ENCODE measurements at regions not wholly inside any gene's neighbourhood (a gene's known extent, or its start where the extent isn't known, plus 50 kb on each side); places are given as distances from the start of the nearest gene placed in this dataset.

DNA sequence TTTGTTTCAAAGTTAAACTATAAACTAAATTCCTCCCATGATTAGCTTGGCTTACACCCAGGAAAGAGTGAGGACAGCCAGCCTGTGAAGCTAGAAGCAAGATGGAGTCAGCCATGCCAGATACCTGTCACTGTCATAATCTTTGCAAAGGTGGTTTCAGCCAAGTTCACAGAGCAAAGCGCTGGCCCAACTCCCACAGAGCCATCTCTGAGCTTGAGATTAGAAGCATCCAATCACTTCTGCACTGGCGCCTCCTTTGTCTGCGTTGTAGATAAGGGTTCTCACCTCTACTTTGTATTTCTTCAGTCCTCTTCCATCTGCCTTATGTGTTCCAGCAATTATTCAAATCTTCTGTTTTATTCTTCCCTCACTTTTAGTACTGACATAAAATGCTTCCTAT is 119.4 kb upstream of the ACO1 start:
- Histone ChIP-seq H2AFZ (ENCODE audit: low read length) (no peak overlapping the region), H3K4me2 (ENCODE audit: low read length) (no peak overlapping the region), H3K27ac (ENCODE audit: low read depth, low read length, poor library complexity, severe bottlenecking) (no peak overlapping the region)

DNA sequence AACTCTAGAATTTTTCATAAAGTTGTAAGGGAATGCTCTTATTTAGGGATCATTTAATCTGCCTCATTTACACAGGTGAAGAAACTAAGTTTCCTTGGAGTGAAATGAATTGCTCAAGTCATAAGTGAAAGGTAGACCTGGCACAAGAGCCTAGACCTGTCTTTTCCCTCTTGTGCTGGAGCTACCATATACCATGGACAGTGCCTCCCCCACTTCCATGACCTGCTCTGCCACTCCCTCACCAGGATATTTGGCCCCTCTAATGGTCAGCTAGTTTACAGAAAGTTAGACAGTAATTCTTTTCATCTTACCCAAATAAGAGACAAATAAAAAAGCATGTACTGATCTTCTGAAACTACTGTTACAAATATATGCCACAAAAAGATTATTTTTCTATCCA is 105.5 kb upstream of the ACO1 start:
- TF ChIP-seq, protein P1, sequence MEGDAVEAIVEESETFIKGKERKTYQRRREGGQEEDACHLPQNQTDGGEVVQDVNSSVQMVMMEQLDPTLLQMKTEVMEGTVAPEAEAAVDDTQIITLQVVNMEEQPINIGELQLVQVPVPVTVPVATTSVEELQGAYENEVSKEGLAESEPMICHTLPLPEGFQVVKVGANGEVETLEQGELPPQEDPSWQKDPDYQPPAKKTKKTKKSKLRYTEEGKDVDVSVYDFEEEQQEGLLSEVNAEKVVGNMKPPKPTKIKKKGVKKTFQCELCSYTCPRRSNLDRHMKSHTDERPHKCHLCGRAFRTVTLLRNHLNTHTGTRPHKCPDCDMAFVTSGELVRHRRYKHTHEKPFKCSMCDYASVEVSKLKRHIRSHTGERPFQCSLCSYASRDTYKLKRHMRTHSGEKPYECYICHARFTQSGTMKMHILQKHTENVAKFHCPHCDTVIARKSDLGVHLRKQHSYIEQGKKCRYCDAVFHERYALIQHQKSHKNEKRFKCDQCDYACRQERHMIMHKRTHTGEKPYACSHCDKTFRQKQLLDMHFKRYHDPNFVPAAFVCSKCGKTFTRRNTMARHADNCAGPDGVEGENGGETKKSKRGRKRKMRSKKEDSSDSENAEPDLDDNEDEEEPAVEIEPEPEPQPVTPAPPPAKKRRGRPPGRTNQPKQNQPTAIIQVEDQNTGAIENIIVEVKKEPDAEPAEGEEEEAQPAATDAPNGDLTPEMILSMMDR (IDR thresholded peaks at IDR 0.05; ENCODE audit: low read length) = no peak
- no peak for TF ChIP-seq EZH2 (IDR thresholded peaks at IDR 0.05; ENCODE audit: borderline replicate concordance, low read length)
- H3K9ac ChIP-seq (ENCODE audit: low read length) = no peak overlapping the region

More for the DNA sequence above, 119.4 kb upstream of the ACO1 start:
- Histone ChIP-seq H3K36me3 (ENCODE audit: insufficient read depth, low read length) (no peaks in the 10 kb centered on the region), H4K20me1 (ENCODE audit: insufficient read depth, low read length) (no peaks in the 10 kb centered on the region), H3K27me3 (ENCODE audit: insufficient read depth, low read length) (no peaks in the 10 kb centered on the region), H3K4me1 (ENCODE audit: insufficient read depth, low read length, severe bottlenecking) (no peaks in the 10 kb centered on the region), H3F3A (ENCODE audit: insufficient read depth, low read length) (no peaks in the 10 kb centered on the region), H3K4me3 (ENCODE audit: low read depth, low read length, poor library complexity, severe bottlenecking) (no peak overlapping the region), H3K79me2 (ENCODE audit: insufficient read depth, low read length) (no peaks in the 10 kb centered on the region), H3K9me3 (ENCODE audit: low read length) (no peaks in the 10 kb centered on the region), H3K9ac (ENCODE audit: low read length) (no peak overlapping the region), H3K9me2 (ENCODE audit: low read depth, low read length) (no peaks in the 10 kb centered on the region)
- TF ChIP-seq EZH2 (IDR thresholded peaks at IDR 0.05; ENCODE audit: borderline replicate concordance, low read length) = no peak
- TF ChIP-seq, protein P1 (IDR thresholded peaks at IDR 0.05; ENCODE audit: low read length) = no peak

DNA sequence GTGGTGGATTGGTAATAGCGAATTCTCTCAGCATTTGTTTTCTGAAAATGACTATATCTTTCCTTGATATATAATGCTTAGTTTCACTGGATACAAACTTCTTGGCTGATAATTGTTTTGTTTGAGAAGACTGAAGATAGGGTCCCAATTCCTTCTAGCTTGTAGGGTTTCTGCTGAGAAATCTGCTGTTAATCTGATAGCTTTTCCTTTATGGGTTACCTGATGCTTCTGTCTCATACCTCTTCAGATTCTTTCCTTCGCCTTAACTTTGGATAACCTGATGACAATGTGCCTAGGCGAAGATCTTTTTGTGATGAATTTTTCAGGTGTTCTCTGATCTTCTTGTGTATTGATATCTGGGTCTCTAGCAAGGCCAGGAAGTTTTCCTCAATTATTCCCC is 94.7 kb upstream of the ACO1 start:
- no peak overlapping the region for H3K4me3 ChIP-seq (ENCODE audit: low read depth, low read length, poor library complexity, severe bottlenecking)
- H3K4me1 ChIP-seq (ENCODE audit: insufficient read depth, low read length, severe bottlenecking) = no peaks in the 10 kb centered on the region
- H3K27me3 ChIP-seq (ENCODE audit: insufficient read depth, low read length) = no peaks in the 10 kb centered on the region
- H3K27ac ChIP-seq (ENCODE audit: low read depth, low read length, poor library complexity, severe bottlenecking) = no peak overlapping the region
- no peak overlapping the region for H2AFZ ChIP-seq (ENCODE audit: low read length)
- no peak for TF ChIP-seq EZH2 (IDR thresholded peaks at IDR 0.05; ENCODE audit: borderline replicate concordance, low read length)
- TF ChIP-seq, protein P1 (IDR thresholded peaks at IDR 0.05; ENCODE audit: low read length) = no peak
- H3K9ac ChIP-seq (ENCODE audit: low read length) = no peak overlapping the region
- H3K79me2 ChIP-seq (ENCODE audit: insufficient read depth, low read length) = no peaks in the 10 kb centered on the region
- H4K20me1 ChIP-seq (ENCODE audit: insufficient read depth, low read length) = no peaks in the 10 kb centered on the region
- no peaks in the 10 kb centered on the region for H3F3A ChIP-seq (ENCODE audit: insufficient read depth, low read length)
- no peak overlapping the region for H3K4me2 ChIP-seq (ENCODE audit: low read length)
- H3K9me2 ChIP-seq (ENCODE audit: low read depth, low read length) = no peaks in the 10 kb centered on the region
- no peaks in the 10 kb centered on the region for H3K36me3 ChIP-seq (ENCODE audit: insufficient read depth, low read length)
- no peaks in the 10 kb centered on the region for H3K9me3 ChIP-seq (ENCODE audit: low read length)

More for the DNA sequence above, 105.5 kb upstream of the ACO1 start:
- Histone ChIP-seq H4K20me1 (ENCODE audit: insufficient read depth, low read length) (no peaks in the 10 kb centered on the region), H2AFZ (ENCODE audit: low read length) (no peak overlapping the region), H3K4me2 (ENCODE audit: low read length) (no peak overlapping the region), H3K9me3 (ENCODE audit: low read length) (no peaks in the 10 kb centered on the region), H3K79me2 (ENCODE audit: insufficient read depth, low read length) (no peaks in the 10 kb centered on the region), H3K9me2 (ENCODE audit: low read depth, low read length) (no peaks in the 10 kb centered on the region), H3K36me3 (ENCODE audit: insufficient read depth, low read length) (no peaks in the 10 kb centered on the region), H3K4me3 (ENCODE audit: low read depth, low read length, poor library complexity, severe bottlenecking) (no peak overlapping the region), H3K27me3 (ENCODE audit: insufficient read depth, low read length) (no peaks in the 10 kb centered on the region), H3K27ac (ENCODE audit: low read depth, low read length, poor library complexity, severe bottlenecking) (no peak overlapping the region), H3K4me1 (ENCODE audit: insufficient read depth, low read length, severe bottlenecking) (no peaks in the 10 kb centered on the region), H3F3A (ENCODE audit: insufficient read depth, low read length) (no peaks in the 10 kb centered on the region)
